GM19467 (cell line): ENCODE measurements at regions not wholly inside any gene's neighbourhood (a gene's known extent, or its start where the extent isn't known, plus 50 kb on each side); places are given as distances from the start of the nearest gene placed in this dataset.

ENCODE experiments used
- ATAC-seq: cut with Tn5 transposase; IDR thresholded peaks from one replicate; pipeline ENCODE4 v1.9.1; 2021; ENCODE audit warnings: mild to moderate bottlenecking, moderate library complexity; ENCODE audit not compliant: unreplicated experiment

- ATAC-seq, result no peak
These were observed 1011.8 kb upstream of the GBE1 start for GRCh38 chr3:82773207-82773606.

- no peak for ATAC-seq
These were observed 1003.1 kb upstream of the GBE1 start for GRCh38 chr3:82764521-82764920.

- no peak for ATAC-seq
These were observed 1000.4 kb upstream of the GBE1 start for GRCh38 chr3:82761858-82762257.

GRCh38 chr3:82745544-82745943, 984.1 kb upstream of the GBE1 start:
- ATAC-seq, result no peak

- no peak for ATAC-seq
These were observed 981.8 kb upstream of the GBE1 start for GRCh38 chr3:82743196-82743595.

GRCh38 chr3:82741346-82741745, 979.9 kb upstream of the GBE1 start:
- ATAC-seq, result no peak

GRCh38 chr3:82739390-82739789, 977.9 kb upstream of the GBE1 start:
- ATAC-seq, result no peak

GRCh38 chr3:82736696-82737277, 975.3 kb upstream of the GBE1 start:
- ATAC-seq, result no peak

- no peak for ATAC-seq
These were observed 953.8 kb upstream of the GBE1 start for GRCh38 chr3:82715091-82715856.

- ATAC-seq, result no peak
These were observed 945.6 kb upstream of the GBE1 start for GRCh38 chr3:82707035-82707434.

GRCh38 chr3:82685761-82686160, 924.3 kb upstream of the GBE1 start:
- no peak for ATAC-seq

- no peak for ATAC-seq
These were observed 915.0 kb upstream of the GBE1 start for GRCh38 chr3:82676356-82677026.

- ATAC-seq, result no peak
These were observed 911.5 kb upstream of the GBE1 start for GRCh38 chr3:82672966-82673365.

GRCh38 chr3:82671466-82671865, 910.0 kb upstream of the GBE1 start:
- ATAC-seq, result no peak

- ATAC-seq, result no peak
These were observed 893.3 kb upstream of the GBE1 start for GRCh38 chr3:82654708-82655107.

- no peak for ATAC-seq
These were observed 882.5 kb upstream of the GBE1 start for GRCh38 chr3:82643948-82644347.

- ATAC-seq, result no peak
These were observed 880.3 kb upstream of the GBE1 start for GRCh38 chr3:82641701-82642100.

- no peak for ATAC-seq
These were observed 878.8 kb upstream of the GBE1 start for GRCh38 chr3:82640254-82640653.

GRCh38 chr3:82637574-82637973, 876.1 kb upstream of the GBE1 start:
- ATAC-seq, result no peak

- no peak for ATAC-seq
These were observed 874.7 kb upstream of the GBE1 start for GRCh38 chr3:82636177-82636576.

GRCh38 chr3:82633319-82633718, 871.9 kb upstream of the GBE1 start:
- no peak for ATAC-seq

- ATAC-seq, result no peak
These were observed 868.5 kb upstream of the GBE1 start for GRCh38 chr3:82629937-82630336.
